GM08714 (cell line): ENCODE measurements at regions not wholly inside any gene's neighbourhood (a gene's known extent, or its start where the extent isn't known, plus 50 kb on each side); places are given as distances from the start of the nearest gene placed in this dataset.
"Not testable (repeated sequence)": the region's sequence is repeated elsewhere in the genome, so short reads cannot be mapped to it uniquely, and the experiment has no call there.

Experiments
- H3K4me3 ChIP-seq: fragments of 200-500 bp; sonication (Bioruptor generic); 2 replicates; pipeline ENCODE4 v1.5.1; 2014; ENCODE audit warnings: mild to moderate bottlenecking, low read length, inconsistent platforms
- ZNF274 ChIP-seq: IDR thresholded peaks from 2 replicates; pipeline ENCODE4 v1.6.1; 2012; ENCODE audit warnings: mild to moderate bottlenecking, low read depth, low read length

- no peak for TF ChIP-seq ZNF274
- H3K4me3 ChIP-seq, result no peak overlapping the region
Measured at GRCh38 chr13:50747737-50748350, 95.6 kb downstream of the DLEU7 start.

GRCh38 chr13:50753221-50753620 is 90.3 kb downstream of the DLEU7 start:
- not testable (repeated sequence) for H3K4me3 ChIP-seq

GRCh38 chr13:50755862-50756685 is 87.4 kb downstream of the DLEU7 start:
- not testable (repeated sequence) for H3K4me3 ChIP-seq

GRCh38 chr13:50757008-50757407 is 86.5 kb downstream of the DLEU7 start:
- no peak for TF ChIP-seq ZNF274
- H3K4me3 ChIP-seq, result no peak overlapping the region

GRCh38 chr13:50758796-50759195 is 84.7 kb downstream of the DLEU7 start:
- H3K4me3 ChIP-seq, result no peak overlapping the region
- TF ChIP-seq ZNF274, result no peak

- H3K4me3 ChIP-seq, result no peak overlapping the region
- TF ChIP-seq ZNF274, result no peak
Measured at GRCh38 chr13:50760751-50761150, 82.7 kb downstream of the DLEU7 start.

- no peak for TF ChIP-seq ZNF274
- H3K4me3 ChIP-seq, result no peak overlapping the region
Measured at GRCh38 chr13:50761406-50761805, 82.1 kb downstream of the DLEU7 start.

GRCh38 chr13:50762969-50763567 is 80.4 kb downstream of the DLEU7 start:
- no peak overlapping the region for H3K4me3 ChIP-seq
- TF ChIP-seq ZNF274, result no peak

GRCh38 chr13:50766013-50766412 is 77.5 kb downstream of the DLEU7 start:
- TF ChIP-seq ZNF274, result no peak

GRCh38 chr13:50766695-50767094 is 76.8 kb downstream of the DLEU7 start:
- no peak overlapping the region for H3K4me3 ChIP-seq
- no peak for TF ChIP-seq ZNF274

More at GRCh38 chr13:50766013-50766412, 77.5 kb downstream of the DLEU7 start:
- H3K4me3 ChIP-seq, result no peak overlapping the region

GRCh38 chr13:50772881-50773280 is 70.6 kb downstream of the DLEU7 start:
- not testable (repeated sequence) for H3K4me3 ChIP-seq
